Renal cortex interstitium (tissue), 11 donors: ENCODE measurements at regions not wholly inside any gene's neighbourhood (a gene's known extent, or its start where the extent isn't known, plus 50 kb on each side); places are given as distances from the start of the nearest gene placed in this dataset.
A peak's percentile ranks its signal among the peaks of the same experiment; 100 is the strongest.

Experiments
- DNase-seq, 11 donors: peaks; one replicate each; pipeline ENCODE4 v3.0.0-alpha.2; 2013; ENCODE audit warnings: low read depth in 9 of 11, low spot score in 4 of 11; ENCODE audit errors: extremely low read depth in 1 of 11

DNA sequence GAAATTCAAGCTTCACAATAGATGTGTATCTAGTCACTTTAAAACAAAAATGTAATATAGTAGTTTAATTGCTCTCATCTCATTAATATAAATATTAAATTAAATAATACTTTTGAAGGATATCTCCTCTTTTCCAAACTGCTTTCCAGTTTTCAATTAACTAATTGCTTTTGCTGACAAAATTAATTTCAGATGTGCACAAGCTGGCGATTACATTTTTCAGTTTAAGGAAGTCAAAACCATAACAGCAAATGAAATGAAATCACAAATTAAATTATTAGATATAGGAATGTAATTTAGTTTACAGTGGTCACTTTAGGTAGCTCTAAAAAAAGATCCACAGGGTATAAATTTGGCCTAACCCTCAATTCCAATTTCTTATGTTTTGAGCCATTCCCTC is 362.1 kb downstream of the SLC6A15 start:
- DNase-seq, result no peak

- DNase-seq, result no peak
Measured at GRCh38 chr12:84542289-84542688, 370.3 kb downstream of the SLC6A15 start.

DNA sequence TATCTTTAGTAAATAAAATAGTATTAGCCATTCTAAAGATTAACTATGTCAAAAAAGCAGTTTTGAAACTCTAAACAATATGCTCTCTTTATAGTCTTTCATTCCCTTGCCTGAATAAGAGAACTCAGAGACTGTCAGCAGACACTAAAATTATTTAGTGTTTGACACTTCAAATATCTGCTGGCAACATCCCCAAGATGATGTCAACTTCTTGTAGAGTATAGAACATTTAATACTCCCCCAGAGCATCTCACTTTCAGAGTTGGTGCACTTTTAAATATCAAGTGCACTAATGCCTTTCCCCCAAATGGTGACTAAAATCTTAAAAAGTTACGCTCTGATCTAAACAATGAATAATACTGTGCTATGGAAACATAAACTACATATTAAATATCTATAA is 374.9 kb downstream of the SLC6A15 start:
- no peak for DNase-seq

DNA sequence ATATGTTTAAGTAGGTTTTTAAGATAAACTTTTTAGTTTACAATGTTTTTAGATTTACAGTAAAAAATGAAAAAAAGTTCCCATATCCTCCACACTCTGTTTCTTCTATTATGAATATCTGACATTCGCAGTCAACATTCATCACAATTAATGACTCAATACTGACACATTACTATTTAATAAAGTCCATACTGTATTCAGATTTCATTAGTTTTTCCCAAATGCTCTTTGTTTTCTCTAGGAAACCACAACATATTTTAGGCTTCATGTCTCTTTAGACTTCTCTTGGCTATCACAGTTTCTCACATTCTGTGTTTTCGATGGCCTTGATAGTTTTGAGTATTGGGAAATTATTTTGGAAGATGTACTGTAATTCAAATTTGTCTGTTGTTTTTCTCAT is 399.8 kb downstream of the SLC6A15 start:
- no peak for DNase-seq

- peak in 2 of 11 donors; percentile 4 to 27 for DNase-seq
Measured at GRCh38 chr12:84508851-84509260, 403.7 kb downstream of the SLC6A15 start.

- DNase-seq, result no peak
Measured at GRCh38 chr12:84507956-84508850, 404.4 kb downstream of the SLC6A15 start.

DNA sequence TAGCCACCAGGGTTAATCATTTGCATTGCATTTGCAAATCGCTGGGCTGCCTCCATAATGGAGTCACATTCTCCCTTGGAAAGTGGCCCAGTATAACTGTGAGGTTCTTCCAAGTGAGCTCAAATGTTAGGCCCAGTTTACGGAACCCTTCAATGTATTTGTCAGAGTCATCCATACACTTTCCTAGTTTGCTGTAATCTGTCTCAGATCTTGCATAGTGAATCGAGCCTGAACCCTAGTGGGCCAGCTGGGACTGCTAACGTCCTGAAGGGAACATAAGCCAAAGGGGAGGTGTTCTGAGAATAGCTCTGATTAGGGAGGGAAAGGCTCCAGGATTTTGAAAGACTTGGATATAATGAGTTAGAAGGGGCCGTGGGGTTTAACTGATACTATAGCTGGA is 406.3 kb downstream of the SLC6A15 start:
- DNase-seq, result peak in 3 of 11 donors; percentile 3 to 23 (median 4)

GRCh38 chr12:84502907-84503787 is 409.5 kb downstream of the SLC6A15 start:
- peak in 8 of 11 donors; percentile 15 to 57 (median 38) for DNase-seq

DNA sequence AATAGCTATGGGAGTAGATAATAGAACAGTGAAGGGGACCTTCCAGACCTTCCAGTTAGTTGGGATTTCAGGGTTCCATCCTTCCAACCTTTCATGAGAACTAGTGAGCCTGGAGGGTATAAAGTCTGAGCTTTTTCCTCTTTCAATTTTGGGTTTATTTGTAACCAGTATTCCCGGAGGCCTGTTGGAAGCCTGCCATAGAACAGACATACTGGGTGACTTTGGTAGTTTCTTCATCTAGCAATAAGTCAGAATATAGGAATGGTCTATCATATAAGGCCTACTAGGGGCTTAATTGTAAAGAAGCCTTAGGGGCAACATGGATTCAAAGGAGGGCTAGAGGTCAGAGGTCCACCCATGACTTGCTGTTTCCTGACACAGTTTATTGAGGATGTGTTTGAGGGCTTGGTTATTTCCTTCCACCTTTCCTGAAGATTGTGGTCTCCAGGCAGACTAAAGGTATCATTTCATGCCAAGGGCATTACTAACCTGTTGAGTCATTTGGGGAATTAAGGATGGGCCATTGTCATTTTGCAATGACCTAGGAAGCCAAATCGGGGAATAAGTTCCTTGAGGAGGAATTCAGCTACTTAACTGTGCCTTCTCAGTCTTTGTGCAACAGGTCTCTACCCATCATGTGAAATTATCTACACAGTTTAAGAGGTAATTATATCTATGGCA is 410.3 kb downstream of the SLC6A15 start:
- DNase-seq, result no peak

- peak in 3 of 11 donors; percentile 12 to 20 (median 15) for DNase-seq
Measured at GRCh38 chr12:84497819-84498218, 414.8 kb downstream of the SLC6A15 start.

GRCh38 chr12:84495711-84496110 is 416.9 kb downstream of the SLC6A15 start:
- no peak for DNase-seq

DNA sequence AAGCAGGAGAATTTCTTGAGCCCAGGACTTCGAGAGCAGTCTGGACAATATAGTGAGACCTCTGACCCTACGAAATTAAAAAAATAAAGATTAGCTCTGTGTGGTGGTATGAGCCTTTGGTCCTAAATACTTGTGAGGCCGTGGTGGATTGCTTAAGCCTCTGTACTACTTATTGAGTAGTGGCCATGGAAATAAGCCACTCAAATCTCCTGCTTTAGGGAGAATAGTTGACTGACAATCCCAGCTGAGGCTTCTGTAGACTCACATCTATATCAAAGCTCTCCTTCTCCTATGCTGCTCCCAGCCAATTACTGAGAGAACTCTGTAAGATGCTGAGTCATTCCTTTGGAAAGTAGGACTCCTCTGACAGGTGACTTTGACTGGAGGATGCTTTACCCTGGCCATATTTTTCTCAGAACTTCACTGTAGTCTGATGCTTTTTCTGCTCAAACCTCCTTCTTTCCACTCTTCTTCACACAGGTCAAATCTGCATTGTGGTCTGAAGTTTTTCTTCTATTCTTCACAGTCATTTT is 420.2 kb downstream of the SLC6A15 start:
- no peak for DNase-seq

GRCh38 chr12:84484798-84485197 is 427.8 kb downstream of the SLC6A15 start:
- no peak for DNase-seq

DNA sequence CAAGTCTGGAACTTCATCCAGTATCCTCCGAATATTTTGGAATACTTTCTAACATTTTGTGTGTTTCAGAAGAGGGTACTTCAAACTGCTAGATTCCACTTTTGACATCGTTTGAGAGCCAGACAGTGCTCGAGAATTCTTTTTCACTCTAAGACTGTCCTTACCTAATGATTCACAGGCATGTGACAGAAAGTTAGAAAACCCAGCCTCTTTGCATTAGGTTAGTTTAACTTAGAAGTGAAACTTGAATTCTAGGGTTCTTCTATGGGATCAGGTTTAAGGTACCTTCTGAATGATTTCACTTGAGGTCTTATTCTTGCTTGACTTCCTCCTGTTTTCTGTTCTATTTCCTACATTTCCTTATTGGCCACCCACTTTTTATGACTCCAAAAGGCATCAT is 431.8 kb downstream of the SLC6A15 start:
- DNase-seq, result no peak

GRCh38 chr12:84470361-84470760 is 442.2 kb downstream of the SLC6A15 start:
- DNase-seq, result no peak

- DNase-seq, result no peak
Measured at GRCh38 chr12:84464616-84465015, 448.0 kb downstream of the SLC6A15 start.

DNA sequence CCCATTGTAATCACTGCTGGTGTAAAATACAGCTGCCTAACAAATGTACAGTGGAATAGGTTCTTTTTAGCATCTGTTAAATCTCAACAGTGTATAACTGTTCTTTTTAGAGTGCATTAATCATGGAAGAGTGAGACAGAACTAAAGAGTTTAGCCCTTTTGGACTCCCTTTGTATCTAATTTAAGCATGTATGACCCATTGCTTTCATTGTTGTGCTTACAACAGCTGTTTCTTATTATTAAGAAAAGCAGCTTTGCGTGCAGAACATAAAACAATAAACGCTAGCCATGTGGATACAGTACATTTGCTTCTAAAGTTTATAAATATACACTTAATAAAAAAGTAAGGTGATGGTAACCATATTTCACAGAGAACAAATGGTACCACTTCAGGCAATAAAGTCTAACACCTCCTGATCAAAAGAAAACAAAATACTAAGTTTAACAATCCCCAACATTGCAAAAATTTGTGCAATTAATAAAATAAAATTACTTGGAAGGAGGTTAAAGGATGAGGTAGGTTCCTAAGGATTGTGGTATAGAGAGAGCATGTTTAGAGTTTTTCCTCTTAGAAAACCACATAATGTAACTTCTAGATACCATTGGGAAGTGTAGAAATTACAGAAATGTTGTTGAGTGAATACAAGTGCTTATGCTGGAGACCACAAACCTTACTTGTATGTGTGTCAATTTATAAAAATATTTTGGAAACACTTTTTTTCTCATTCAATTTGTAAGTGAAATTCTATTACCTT is 448.7 kb downstream of the SLC6A15 start:
- DNase-seq, result peak; percentile 23 to 72 (median 44)

DNA sequence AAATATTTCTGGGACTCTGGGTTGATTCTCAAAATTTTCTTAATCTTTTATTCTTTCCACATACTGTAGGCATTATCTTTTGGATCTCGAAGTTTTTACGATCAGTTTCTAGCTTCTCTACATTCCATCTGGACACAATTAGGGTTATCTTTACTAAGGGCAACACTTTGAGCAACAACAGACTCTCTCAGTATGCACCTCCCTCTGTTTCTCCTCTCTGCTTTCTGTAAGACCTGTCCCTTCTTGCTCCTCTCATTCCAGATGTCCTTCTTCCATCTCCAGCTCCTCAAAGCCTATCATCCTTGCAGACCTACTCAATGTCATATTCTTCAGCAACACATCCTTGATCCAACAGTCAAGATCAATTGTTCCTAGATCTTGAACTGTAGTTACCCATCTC is 457.0 kb downstream of the SLC6A15 start:
- no peak for DNase-seq
